Adipocyte (in vitro differentiated cells): ENCODE measurements at regions not wholly inside any gene's neighbourhood (a gene's known extent, or its start where the extent isn't known, plus 50 kb on each side); places are given as distances from the start of the nearest gene placed in this dataset.

ENCODE experiments used
- DNase-seq: peaks from one replicate; pipeline ENCODE4 v3.0.0-alpha.2; 2015; ENCODE audit warnings: low read depth
- H3K27me3 ChIP-seq: replicated peaks from 2 replicates; pipeline ENCODE4 v1.7.0; 2013; ENCODE audit warnings: mild to moderate bottlenecking, low read length, moderate library complexity; ENCODE audit not compliant: control insufficient read depth, insufficient read depth
- H3K36me3 ChIP-seq: 2 replicates; pipeline ENCODE4 v1.7.0; 2013; ENCODE audit warnings: low read length, mild to moderate bottlenecking, moderate library complexity; ENCODE audit not compliant: control insufficient read depth, insufficient read depth, severe bottlenecking
- H3K4me1 ChIP-seq: 2 replicates; pipeline ENCODE4 v1.7.0; 2013; ENCODE audit warnings: mild to moderate bottlenecking, low read length, moderate library complexity; ENCODE audit not compliant: control insufficient read depth, insufficient read depth
- H3K4me3 ChIP-seq: 2 replicates; pipeline ENCODE4 v1.7.0; 2013; ENCODE audit warnings: mild to moderate bottlenecking, low read length, moderate library complexity
- H3K9ac ChIP-seq: 2 replicates; pipeline ENCODE4 v1.7.0; 2013; ENCODE audit warnings: mild to moderate bottlenecking, low read length, moderate library complexity
- H3K9me3 ChIP-seq: 2 replicates; pipeline ENCODE4 v1.7.0; 2013; ENCODE audit warnings: mild to moderate bottlenecking, low read length, moderate library complexity; ENCODE audit not compliant: control insufficient read depth

- H3K27me3 ChIP-seq: no peaks in the 10 kb centered on the region
- no peak overlapping the region for H3K4me3 ChIP-seq
- peaks cover 29% of the 10 kb centered on the region for H3K4me1 ChIP-seq
- no peak overlapping the region for H3K9ac ChIP-seq
- peaks cover 16% of the 10 kb centered on the region for H3K9me3 ChIP-seq
- no peaks in the 10 kb centered on the region for H3K36me3 ChIP-seq
- peak; percentile 66 for DNase-seq
These were observed 347.8 kb downstream of the DUSP10 start for GRCh38 chr1:221394011-221394544.

- no peak for DNase-seq
- Histone ChIP-seq H3K9ac (no peak overlapping the region), H3K27me3 (no peaks in the 10 kb centered on the region), H3K4me3 (no peak overlapping the region), H3K9me3 (peaks cover 22% of the 10 kb centered on the region), H3K36me3 (no peaks in the 10 kb centered on the region), H3K4me1 (peaks cover 24% of the 10 kb centered on the region)
These were observed 345.4 kb downstream of the DUSP10 start for GRCh38 chr1:221396526-221396925.

GRCh38 chr1:221397141-221397540, 344.7 kb downstream of the DUSP10 start:
- Histone ChIP-seq H3K4me3 (no peak overlapping the region), H3K36me3 (no peaks in the 10 kb centered on the region), H3K9me3 (peaks cover 22% of the 10 kb centered on the region), H3K4me1 (peaks cover 18% of the 10 kb centered on the region), H3K9ac (no peak overlapping the region), H3K27me3 (no peaks in the 10 kb centered on the region)
- DNase-seq: no peak

GRCh38 chr1:221397606-221398005, 344.3 kb downstream of the DUSP10 start:
- no peak overlapping the region for H3K9ac ChIP-seq
- no peaks in the 10 kb centered on the region for H3K36me3 ChIP-seq
- DNase-seq: no peak
- H3K27me3 ChIP-seq: no peaks in the 10 kb centered on the region
- H3K4me3 ChIP-seq: no peak overlapping the region
- peaks cover 22% of the 10 kb centered on the region for H3K9me3 ChIP-seq
- peaks cover 17% of the 10 kb centered on the region for H3K4me1 ChIP-seq

- no peaks in the 10 kb centered on the region for H3K27me3 ChIP-seq
- H3K9me3 ChIP-seq: no peaks in the 10 kb centered on the region
- no peak overlapping the region for H3K4me3 ChIP-seq
- H3K4me1 ChIP-seq: no peaks in the 10 kb centered on the region
- DNase-seq: no peak
- H3K36me3 ChIP-seq: no peaks in the 10 kb centered on the region
- no peak overlapping the region for H3K9ac ChIP-seq
These were observed 336.7 kb downstream of the DUSP10 start for GRCh38 chr1:221405146-221405545.

- H3K36me3 ChIP-seq: no peaks in the 10 kb centered on the region
These were observed 333.6 kb downstream of the DUSP10 start for GRCh38 chr1:221408117-221408803.

GRCh38 chr1:221411283-221411682, 330.6 kb downstream of the DUSP10 start:
- no peaks in the 10 kb centered on the region for H3K4me1 ChIP-seq
- H3K9ac ChIP-seq: no peak overlapping the region
- no peaks in the 10 kb centered on the region for H3K27me3 ChIP-seq
- no peaks in the 10 kb centered on the region for H3K9me3 ChIP-seq
- no peak for DNase-seq
- H3K36me3 ChIP-seq: no peaks in the 10 kb centered on the region
- no peak overlapping the region for H3K4me3 ChIP-seq

More at GRCh38 chr1:221408117-221408803, 333.6 kb downstream of the DUSP10 start:
- DNase-seq: no peak
- Histone ChIP-seq H3K9ac (no peak overlapping the region), H3K4me1 (no peaks in the 10 kb centered on the region), H3K4me3 (no peak overlapping the region), H3K9me3 (no peaks in the 10 kb centered on the region), H3K27me3 (no peaks in the 10 kb centered on the region)

GRCh38 chr1:221414772-221415539, 326.9 kb downstream of the DUSP10 start:
- H3K27me3 ChIP-seq: no peaks in the 10 kb centered on the region
- no peak overlapping the region for H3K9ac ChIP-seq
- H3K9me3 ChIP-seq: no peaks in the 10 kb centered on the region
- H3K4me3 ChIP-seq: no peak overlapping the region
- H3K4me1 ChIP-seq: peaks cover 20% of the 10 kb centered on the region
- H3K36me3 ChIP-seq: no peaks in the 10 kb centered on the region
- no peak for DNase-seq

- no peaks in the 10 kb centered on the region for H3K27me3 ChIP-seq
- no peaks in the 10 kb centered on the region for H3K9me3 ChIP-seq
- H3K4me3 ChIP-seq: no peak overlapping the region
- no peak for DNase-seq
- H3K36me3 ChIP-seq: no peaks in the 10 kb centered on the region
- H3K9ac ChIP-seq: no peak overlapping the region
- peaks cover 24% of the 10 kb centered on the region for H3K4me1 ChIP-seq
These were observed 326.2 kb downstream of the DUSP10 start for GRCh38 chr1:221415651-221416050.

GRCh38 chr1:221416142-221416541, 325.7 kb downstream of the DUSP10 start:
- DNase-seq: no peak

GRCh38 chr1:221416723-221417122, 325.2 kb downstream of the DUSP10 start:
- Histone ChIP-seq H3K9me3 (no peaks in the 10 kb centered on the region), H3K9ac (no peak overlapping the region), H3K4me3 (no peak overlapping the region), H3K4me1 (peaks cover 24% of the 10 kb centered on the region), H3K27me3 (no peaks in the 10 kb centered on the region), H3K36me3 (no peaks in the 10 kb centered on the region)
- DNase-seq: no peak

More at GRCh38 chr1:221416142-221416541, 325.7 kb downstream of the DUSP10 start:
- Histone ChIP-seq H3K4me3 (no peak overlapping the region), H3K4me1 (peaks cover 24% of the 10 kb centered on the region), H3K27me3 (no peaks in the 10 kb centered on the region), H3K9ac (no peak overlapping the region), H3K36me3 (no peaks in the 10 kb centered on the region), H3K9me3 (no peaks in the 10 kb centered on the region)
